C4-2B (cell line): ENCODE measurements at regions not wholly inside any gene's neighbourhood (a gene's known extent, or its start where the extent isn't known, plus 50 kb on each side); places are given as distances from the start of the nearest gene placed in this dataset.

Experiments
- H3K27ac ChIP-seq: fragments of 450-650 bp; 2 replicates; pipeline ENCODE4 v1.5.1; 2017
- CTCF ChIP-seq: fragments of 450-650 bp; conservative IDR thresholded peaks from 2 replicates; pipeline ENCODE4 v1.5.1; 2017; ENCODE audit warnings: mild to moderate bottlenecking
- ZFX ChIP-seq: fragments of 450-650 bp; IDR thresholded peaks from 2 replicates; pipeline ENCODE4 v1.6.1; 2017

GRCh38 chr3:22118542-22118941, 367.5 kb upstream of the ZNF385D start:
- TF ChIP-seq CTCF (no peak), ZFX (no peak)
- H3K27ac ChIP-seq: no peak overlapping the region

GRCh38 chr3:22121068-22121701, 370.2 kb upstream of the ZNF385D start:
- H3K27ac ChIP-seq: no peak overlapping the region
- no peak for TF ChIP-seq ZFX
- no peak for TF ChIP-seq CTCF

GRCh38 chr3:22122567-22122966, 371.6 kb upstream of the ZNF385D start:
- H3K27ac ChIP-seq: no peak overlapping the region
- TF ChIP-seq ZFX (no peak), CTCF (no peak)

GRCh38 chr3:22129101-22129500, 378.1 kb upstream of the ZNF385D start:
- H3K27ac ChIP-seq: no peak overlapping the region
- TF ChIP-seq ZFX (no peak), CTCF (no peak)

GRCh38 chr3:22141769-22142168, 390.8 kb upstream of the ZNF385D start:
- no peak for TF ChIP-seq CTCF
- TF ChIP-seq ZFX: no peak

GRCh38 chr3:22147161-22147560, 396.2 kb upstream of the ZNF385D start:
- no peak overlapping the region for H3K27ac ChIP-seq
- TF ChIP-seq ZFX: no peak
- TF ChIP-seq CTCF: no peak

More at GRCh38 chr3:22141769-22142168, 390.8 kb upstream of the ZNF385D start:
- no peak overlapping the region for H3K27ac ChIP-seq

- no peak overlapping the region for H3K27ac ChIP-seq
- TF ChIP-seq CTCF: no peak
- TF ChIP-seq ZFX: no peak
Observed at GRCh38 chr3:22156868-22157267, 405.9 kb upstream of the ZNF385D start.
